ENCODE measurements at regions not wholly inside any gene's neighbourhood (a gene's known extent, or its start where the extent isn't known, plus 50 kb on each side); places are given as distances from the start of the nearest gene placed in this dataset.
A peak's percentile ranks its signal among the peaks of the same experiment; 100 is the strongest.
"Not testable (repeated sequence)": the region's sequence is repeated elsewhere in the genome, so short reads cannot be mapped to it uniquely, and the experiment has no call there.

DNA sequence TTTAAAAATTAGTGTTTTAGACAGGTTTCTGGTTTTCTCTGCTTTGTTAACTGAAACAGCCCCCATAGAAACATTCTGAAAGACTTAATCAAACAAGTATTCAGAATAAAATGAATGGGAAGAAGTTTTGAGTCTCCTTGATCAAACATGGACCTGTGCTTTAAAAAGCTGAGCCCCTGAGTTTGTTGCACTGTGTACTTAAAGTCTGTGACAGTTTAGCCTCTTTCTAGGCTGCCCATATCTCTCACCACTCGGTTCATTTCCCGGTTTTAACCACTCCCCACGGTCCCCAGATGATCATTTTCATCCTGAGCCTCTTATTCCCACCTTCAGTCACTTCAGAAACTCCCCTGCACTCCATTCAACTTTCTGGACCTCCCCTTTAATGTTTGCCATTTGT lies 215.9 kb upstream of the DMRT1 start:
- in situ Hi-C loops (cut with MboI; ENCODE audit: low pct_unique_long_range_greater_than_20kb, low sequenced_read_pairs, unreplicated experiment), result no loop called here
- TF ChIP-seq, protein P1, sequence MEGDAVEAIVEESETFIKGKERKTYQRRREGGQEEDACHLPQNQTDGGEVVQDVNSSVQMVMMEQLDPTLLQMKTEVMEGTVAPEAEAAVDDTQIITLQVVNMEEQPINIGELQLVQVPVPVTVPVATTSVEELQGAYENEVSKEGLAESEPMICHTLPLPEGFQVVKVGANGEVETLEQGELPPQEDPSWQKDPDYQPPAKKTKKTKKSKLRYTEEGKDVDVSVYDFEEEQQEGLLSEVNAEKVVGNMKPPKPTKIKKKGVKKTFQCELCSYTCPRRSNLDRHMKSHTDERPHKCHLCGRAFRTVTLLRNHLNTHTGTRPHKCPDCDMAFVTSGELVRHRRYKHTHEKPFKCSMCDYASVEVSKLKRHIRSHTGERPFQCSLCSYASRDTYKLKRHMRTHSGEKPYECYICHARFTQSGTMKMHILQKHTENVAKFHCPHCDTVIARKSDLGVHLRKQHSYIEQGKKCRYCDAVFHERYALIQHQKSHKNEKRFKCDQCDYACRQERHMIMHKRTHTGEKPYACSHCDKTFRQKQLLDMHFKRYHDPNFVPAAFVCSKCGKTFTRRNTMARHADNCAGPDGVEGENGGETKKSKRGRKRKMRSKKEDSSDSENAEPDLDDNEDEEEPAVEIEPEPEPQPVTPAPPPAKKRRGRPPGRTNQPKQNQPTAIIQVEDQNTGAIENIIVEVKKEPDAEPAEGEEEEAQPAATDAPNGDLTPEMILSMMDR (IDR thresholded peaks at IDR 0.05; ENCODE audit: extremely low read depth, insufficient read depth, missing control alignments), result no peak
- no peak for DNase-seq (ENCODE audit: low spot score)

DNA sequence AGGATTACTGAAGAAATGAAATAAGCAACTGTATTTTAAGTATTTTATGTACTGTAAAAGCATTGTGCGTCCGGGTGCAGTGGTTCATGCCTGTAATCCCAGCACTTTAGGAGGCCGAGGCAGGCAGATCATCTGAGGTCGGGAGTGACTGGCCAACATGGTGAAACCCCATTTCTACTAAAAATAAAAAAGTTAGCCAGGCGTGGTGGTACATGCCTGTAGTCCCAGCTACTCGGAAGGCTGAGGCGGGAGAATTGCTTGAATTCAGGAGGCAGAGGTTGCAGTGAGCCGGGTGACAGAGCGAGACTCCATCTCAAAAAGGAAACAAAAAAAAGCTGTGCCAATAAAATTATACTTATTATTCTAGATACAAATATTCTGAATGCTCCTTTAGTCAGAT lies 215.4 kb upstream of the DMRT1 start:
- in situ Hi-C loops (cut with MboI; ENCODE audit: low pct_unique_long_range_greater_than_20kb, low sequenced_read_pairs, unreplicated experiment); DNase-seq (ENCODE audit: low spot score): not testable (repeated sequence)

DNA sequence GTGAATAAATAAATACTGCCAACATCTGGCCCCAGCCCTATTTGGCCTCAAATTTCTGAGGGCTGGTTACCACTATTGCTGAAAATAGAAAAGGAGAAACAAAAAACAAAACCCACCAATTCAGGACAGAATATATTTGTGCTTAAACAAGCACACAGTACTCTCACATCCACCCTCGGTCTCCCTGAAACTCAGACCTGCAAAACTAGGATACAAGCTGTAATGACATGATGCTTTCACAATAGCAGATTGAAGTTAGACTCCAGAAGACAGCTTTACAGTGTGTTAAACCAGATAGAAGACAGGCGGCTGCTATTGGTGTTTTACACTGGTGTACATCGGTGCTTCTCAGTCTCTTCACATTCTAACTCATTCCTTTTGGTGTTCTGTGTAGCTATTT lies 214.9 kb upstream of the DMRT1 start:
- TF ChIP-seq, protein P1 (IDR thresholded peaks at IDR 0.05; ENCODE audit: extremely low read depth, insufficient read depth, missing control alignments), result no peak
- in situ Hi-C loops (cut with MboI; ENCODE audit: low pct_unique_long_range_greater_than_20kb, low sequenced_read_pairs, unreplicated experiment), result no loop called here
- peak; percentile 46 for DNase-seq (ENCODE audit: low spot score)

DNA sequence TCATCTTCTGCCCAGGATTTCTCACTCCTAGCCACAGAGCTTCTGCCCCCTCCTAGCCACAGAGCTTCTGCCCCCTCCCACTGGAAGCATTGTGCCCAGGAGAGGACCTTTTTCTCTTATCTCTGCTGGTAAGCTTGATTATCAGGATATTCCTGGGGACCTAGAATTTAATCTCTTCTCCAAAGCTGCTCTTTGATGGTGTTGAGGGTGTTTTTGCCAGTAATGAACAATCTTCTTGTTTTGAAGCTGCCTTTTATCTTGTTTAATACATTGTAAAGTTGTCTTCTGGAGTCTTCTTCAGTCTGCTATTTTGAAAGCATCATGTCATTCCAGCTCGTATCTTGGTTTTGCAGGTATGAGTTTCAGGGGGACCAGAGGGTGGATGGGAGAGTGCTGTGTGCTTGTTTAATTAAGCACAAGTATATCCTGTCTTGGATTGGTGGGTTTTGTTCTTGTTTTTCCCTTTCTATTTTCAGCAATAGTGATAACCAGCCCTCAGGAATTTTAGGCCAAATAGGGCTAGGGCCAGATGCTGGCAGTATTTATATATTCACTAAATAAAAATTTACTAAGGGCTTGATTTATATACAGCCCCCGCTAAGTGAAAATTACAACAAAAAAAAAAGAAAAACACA lies 214.0 kb upstream of the DMRT1 start:
- no peak for DNase-seq (ENCODE audit: low spot score)
- in situ Hi-C loops (cut with MboI; ENCODE audit: low pct_unique_long_range_greater_than_20kb, low sequenced_read_pairs, unreplicated experiment), result no loop called here
- TF ChIP-seq, protein P1 (IDR thresholded peaks at IDR 0.05; ENCODE audit: extremely low read depth, insufficient read depth, missing control alignments), result no peak

DNA sequence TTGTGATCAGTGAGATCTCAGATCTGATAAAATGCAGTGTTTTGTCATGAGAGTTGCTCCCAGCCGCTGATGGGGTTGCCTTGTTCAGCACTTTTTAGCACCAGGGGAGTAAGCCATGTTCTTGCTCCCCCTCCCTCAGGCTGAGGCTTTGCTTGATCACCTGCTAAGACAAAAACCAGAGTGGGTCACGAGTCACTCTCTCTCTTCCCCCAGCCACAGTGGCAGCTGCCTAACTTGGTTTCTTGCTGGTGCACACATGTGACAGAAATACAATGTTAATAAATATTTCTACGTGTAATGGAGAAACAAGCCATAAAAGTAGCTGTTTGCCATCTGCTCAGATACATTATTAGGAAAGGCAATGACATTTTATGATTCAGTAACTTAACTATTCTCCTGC lies 212.4 kb upstream of the DMRT1 start:
- in situ Hi-C loops (cut with MboI; ENCODE audit: low pct_unique_long_range_greater_than_20kb, low sequenced_read_pairs, unreplicated experiment), result no loop called here
- DNase-seq (ENCODE audit: low spot score), result no peak
- TF ChIP-seq, protein P1 (IDR thresholded peaks at IDR 0.05; ENCODE audit: extremely low read depth, insufficient read depth, missing control alignments), result no peak

DNA sequence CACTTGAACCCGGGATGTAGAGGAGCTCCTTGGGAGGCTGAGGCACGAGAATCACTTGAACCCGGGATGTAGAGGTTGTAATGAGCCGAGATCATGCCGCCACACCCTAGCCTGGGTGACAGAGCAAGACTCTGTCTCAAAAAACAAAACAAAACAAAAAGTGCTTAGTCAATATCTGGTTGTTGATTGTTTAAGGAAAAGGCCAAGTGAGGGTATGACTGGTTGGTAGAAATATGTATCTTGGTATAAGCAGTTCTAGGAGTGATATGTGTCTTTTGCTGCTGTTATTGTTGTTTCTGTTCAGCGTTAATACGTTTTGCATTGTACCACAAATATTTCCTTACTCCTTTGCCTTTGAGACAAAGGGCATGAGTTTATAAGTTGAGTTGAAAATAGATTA lies 210.7 kb upstream of the DMRT1 start:
- TF ChIP-seq, protein P1 (IDR thresholded peaks at IDR 0.05; ENCODE audit: extremely low read depth, insufficient read depth, missing control alignments), result no peak
- in situ Hi-C loops (cut with MboI; ENCODE audit: low pct_unique_long_range_greater_than_20kb, low sequenced_read_pairs, unreplicated experiment), result no loop called here
- no peak for DNase-seq (ENCODE audit: low spot score)

DNA sequence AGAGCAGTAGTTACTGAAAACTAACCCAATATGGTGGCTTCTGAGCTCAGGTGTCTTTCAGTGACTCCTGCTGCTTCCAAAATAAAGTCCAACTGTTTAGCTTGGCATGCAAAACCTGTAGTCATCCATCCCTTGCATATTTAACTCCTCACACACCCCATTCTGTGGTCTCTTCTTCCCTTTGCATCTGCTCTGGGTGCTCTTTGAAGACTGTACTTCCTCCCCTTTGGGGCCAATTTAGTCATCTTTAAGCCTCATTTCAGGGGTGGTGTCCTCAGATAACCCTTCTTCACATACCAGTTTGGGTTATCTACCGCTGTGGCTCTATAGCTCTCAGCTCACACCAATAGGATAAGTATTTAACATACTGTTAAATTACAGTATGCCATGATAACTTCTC lies 209.9 kb upstream of the DMRT1 start:
- in situ Hi-C loops (cut with MboI; ENCODE audit: low pct_unique_long_range_greater_than_20kb, low sequenced_read_pairs, unreplicated experiment), result no loop called here
- TF ChIP-seq, protein P1 (IDR thresholded peaks at IDR 0.05; ENCODE audit: extremely low read depth, insufficient read depth, missing control alignments), result no peak
- DNase-seq (ENCODE audit: low spot score), result no peak
